Transverse colon (tissue), 4 donors: ENCODE measurements at regions not wholly inside any gene's neighbourhood (a gene's known extent, or its start where the extent isn't known, plus 50 kb on each side); places are given as distances from the start of the nearest gene placed in this dataset.
A peak's percentile ranks its signal among the peaks of the same experiment; 100 is the strongest.

Source experiments
- DNase-seq: peaks from one replicate; pipeline ENCODE4 v3.0.0-alpha.2; 2019
- H3K27ac ChIP-seq, 4 donors: fragments of 200-600 bp; sonication (generic); 2 replicates each; pipeline ENCODE4 v1.5.1; 2016 to 2018; ENCODE audit warnings: inconsistent platforms in 4 of 4
- H3K27me3 ChIP-seq: fragments of 200-600 bp; sonication (generic); 2 replicates; pipeline ENCODE4 v1.5.1; 2017; ENCODE audit warnings: inconsistent platforms
- H3K36me3 ChIP-seq, 4 donors: fragments of 200-600 bp; sonication (generic); 2 replicates each; pipeline ENCODE4 v1.5.1; 2017 to 2019; ENCODE audit warnings: inconsistent platforms in 4 of 4
- H3K4me1 ChIP-seq, 4 donors: fragments of 200-600 bp; sonication (generic); 2 replicates each; pipeline ENCODE4 v1.5.1; 2017 to 2020; ENCODE audit warnings: inconsistent platforms in 4 of 4
- H3K4me3 ChIP-seq, 4 donors: fragments of 200-600 bp; sonication (generic); 1 replicate in 1 of 4; 2 replicates in 3 of 4; pipeline versions ENCODE4 v1.5.1 to v1.6.1; 2017 to 2019; ENCODE audit warnings: inconsistent platforms in 4 of 4
- H3K9me3 ChIP-seq, 2 donors: fragments of 200-600 bp; sonication (generic); 2 replicates each; pipeline ENCODE4 v1.5.1; 2017 to 2019; ENCODE audit warnings: inconsistent platforms in 2 of 2
- EP300 ChIP-seq: sonication (generic); formaldehyde crosslinking; IDR thresholded peaks from one replicate; pipeline ENCODE4 v1.6.1; 2017; ENCODE audit warnings: antibody characterized with exemption, low read depth
- POLR2A ChIP-seq: fragments of 450-650 bp; IDR thresholded peaks from one replicate; pipeline ENCODE4 v1.6.1; 2016; ENCODE audit warnings: antibody characterized with exemption, mild to moderate bottlenecking, moderate library complexity
- POLR2AphosphoS5 ChIP-seq, 3 donors: sonication (generic); formaldehyde crosslinking; IDR thresholded peaks; one replicate each; pipeline ENCODE4 v1.6.1; 2016; ENCODE audit warnings: antibody characterized with exemption in 3 of 3
- WGBS, 2 donors: methylation state at CpG; one replicate each; pipeline ENCODE4 v1.1.5; 2018; ENCODE audit warnings: low coverage in 1 of 2; 5-methylcytosine and 5-hydroxymethylcytosine counted together
- in situ Hi-C, 4 donors: fragments of 200-750 bp; cut with MboI; loops; one replicate each; pipeline versions ENCODE4 v1.15.0 to v1.15.1; 2017; ENCODE audit warnings: low sequenced_read_pairs in 3 of 4, low pct_ligation_motif_present in 1 of 4, low pct_unique_long_range_greater_than_20kb in 1 of 4
- intact Hi-C: fragments of 100-400 bp; cut with DNase I; formaldehyde crosslinking; loops from one replicate; pipeline ENCODE4 v1.15.1; 2023; ENCODE audit warnings: low total_unique reads
- TF ChIP-seq, protein P1 (sequence below), 5 experiments: fragments of 200-600 bp in 3 of 5; fragments of 450-650 bp in 2 of 5; sonication (generic) in 3 of 5; IDR thresholded peaks; 1 replicate in 2 of 5; 2 replicates in 3 of 5; pipeline ENCODE4 v1.5.1; 2016 to 2017; ENCODE audit warnings: antibody characterized with exemption in 5 of 5, inconsistent platforms in 3 of 5, mild to moderate bottlenecking in 2 of 5, moderate library complexity in 1 of 5

DNA sequence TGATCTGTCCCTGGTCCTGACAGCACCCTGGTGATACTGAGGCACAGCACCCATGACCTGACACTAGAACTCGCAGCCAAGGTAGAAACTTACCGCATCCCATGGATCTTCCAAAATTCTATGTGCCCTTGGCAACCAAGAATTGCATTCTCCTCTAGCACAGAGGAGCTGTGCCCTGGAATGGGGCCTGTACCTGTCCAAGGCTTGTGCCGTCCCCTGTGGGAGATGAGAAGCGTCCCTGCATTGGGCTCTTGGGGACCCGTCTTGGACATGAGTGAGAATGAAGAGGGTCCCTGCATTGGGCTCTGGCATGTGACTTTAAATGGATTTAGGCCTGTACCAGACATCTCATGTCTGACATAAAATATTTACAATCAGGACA lies 67.1 kb downstream of the GGTLC2 start:
- Histone ChIP-seq H3K4me3 (no peak overlapping the region), H3K4me1 (no peaks in the 10 kb centered on the region), H3K27ac (no peak overlapping the region), H3K36me3 (no peaks in the 10 kb centered on the region), H3K9me3 (no peaks in the 10 kb centered on the region), H3K27me3 (no peaks in the 10 kb centered on the region)
- no peak for DNase-seq
- WGBS, 2 donors = 92 to 100% methylated on average over 1 to 5 of the region's 5 CpGs
- intact Hi-C loops = no loop called here
- TF ChIP-seq EP300 (no peak), POLR2AphosphoS5 (IDR thresholded peaks at IDR 0.05) (no peak), POLR2A (no peak)
- TF ChIP-seq, protein P1, sequence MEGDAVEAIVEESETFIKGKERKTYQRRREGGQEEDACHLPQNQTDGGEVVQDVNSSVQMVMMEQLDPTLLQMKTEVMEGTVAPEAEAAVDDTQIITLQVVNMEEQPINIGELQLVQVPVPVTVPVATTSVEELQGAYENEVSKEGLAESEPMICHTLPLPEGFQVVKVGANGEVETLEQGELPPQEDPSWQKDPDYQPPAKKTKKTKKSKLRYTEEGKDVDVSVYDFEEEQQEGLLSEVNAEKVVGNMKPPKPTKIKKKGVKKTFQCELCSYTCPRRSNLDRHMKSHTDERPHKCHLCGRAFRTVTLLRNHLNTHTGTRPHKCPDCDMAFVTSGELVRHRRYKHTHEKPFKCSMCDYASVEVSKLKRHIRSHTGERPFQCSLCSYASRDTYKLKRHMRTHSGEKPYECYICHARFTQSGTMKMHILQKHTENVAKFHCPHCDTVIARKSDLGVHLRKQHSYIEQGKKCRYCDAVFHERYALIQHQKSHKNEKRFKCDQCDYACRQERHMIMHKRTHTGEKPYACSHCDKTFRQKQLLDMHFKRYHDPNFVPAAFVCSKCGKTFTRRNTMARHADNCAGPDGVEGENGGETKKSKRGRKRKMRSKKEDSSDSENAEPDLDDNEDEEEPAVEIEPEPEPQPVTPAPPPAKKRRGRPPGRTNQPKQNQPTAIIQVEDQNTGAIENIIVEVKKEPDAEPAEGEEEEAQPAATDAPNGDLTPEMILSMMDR (IDR thresholded peaks at IDR 0.05) = no peak
- in situ Hi-C loops = no loop called here

DNA sequence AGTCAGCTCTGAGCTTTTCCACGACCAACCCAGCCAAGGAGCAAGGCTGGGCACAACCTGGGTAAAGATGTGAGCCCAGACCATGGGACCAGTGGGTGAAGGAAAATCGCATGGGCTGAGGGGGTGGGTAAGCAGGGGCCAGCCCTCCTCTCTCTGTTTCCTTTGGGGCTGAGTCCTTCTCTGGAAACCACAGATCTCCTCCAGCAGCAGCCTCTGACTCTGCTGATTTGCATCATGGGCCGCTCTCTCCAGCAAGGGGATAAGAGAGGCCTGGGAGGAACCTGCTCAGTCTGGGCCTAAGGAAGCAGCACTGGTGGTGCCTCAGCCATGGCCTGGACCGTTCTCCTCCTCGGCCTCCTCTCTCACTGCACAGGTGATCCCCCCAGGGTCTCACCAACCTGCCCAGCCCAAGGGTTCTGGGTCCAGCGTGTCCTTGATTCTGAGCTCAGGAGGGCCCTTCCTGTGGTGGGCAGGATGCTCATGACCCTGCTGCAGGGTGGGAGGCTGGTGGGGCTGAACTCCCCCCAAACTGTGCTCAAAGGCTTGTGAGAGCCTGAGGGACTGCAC lies 67.8 kb downstream of the GGTLC2 start:
- no peak overlapping the region for H3K27ac ChIP-seq
- no peaks in the 10 kb centered on the region for H3K4me1 ChIP-seq
- H3K27me3 ChIP-seq = no peaks in the 10 kb centered on the region
- 67 to 68% methylated on average over 1 to 5 of the region's 6 CpGs for WGBS, 2 donors
- no peak overlapping the region for H3K4me3 ChIP-seq
- intact Hi-C loops = no loop called here
- H3K9me3 ChIP-seq = no peaks in the 10 kb centered on the region
- H3K36me3 ChIP-seq = no peaks in the 10 kb centered on the region
- in situ Hi-C loops = no loop called here
- peak; percentile 26 for DNase-seq
- no peak for TF ChIP-seq POLR2A
- TF ChIP-seq, protein P1 (IDR thresholded peaks at IDR 0.05) = no peak
- TF ChIP-seq EP300 = no peak
- TF ChIP-seq POLR2AphosphoS5 (IDR thresholded peaks at IDR 0.05) = no peak

DNA sequence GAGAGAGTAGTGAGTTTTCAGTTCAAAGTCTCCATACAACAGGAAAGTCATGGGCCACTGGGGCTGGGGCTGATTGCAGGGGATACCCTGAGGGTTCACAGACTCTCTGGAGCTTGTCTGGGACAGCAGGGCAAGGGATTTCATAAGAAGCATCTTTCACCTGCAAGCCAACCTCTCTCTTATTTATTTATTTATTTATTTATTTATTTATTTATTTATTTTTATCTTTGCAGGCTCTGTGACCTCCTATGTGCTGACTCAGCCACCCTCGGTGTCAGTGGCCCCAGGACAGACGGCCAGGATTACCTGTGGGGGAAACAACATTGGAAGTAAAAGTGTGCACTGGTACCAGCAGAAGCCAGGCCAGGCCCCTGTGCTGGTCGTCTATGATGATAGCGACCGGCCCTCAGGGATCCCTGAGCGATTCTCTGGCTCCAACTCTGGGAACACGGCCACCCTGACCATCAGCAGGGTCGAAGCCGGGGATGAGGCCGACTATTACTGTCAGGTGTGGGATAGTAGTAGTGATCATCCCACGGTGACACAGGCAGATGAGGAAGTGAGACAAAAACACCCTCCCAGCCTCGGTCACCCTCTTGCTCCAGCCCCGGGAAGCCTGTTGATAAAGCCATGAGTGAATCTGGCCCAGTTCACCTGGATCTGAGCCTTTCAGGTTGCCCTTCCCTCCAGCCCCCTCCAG lies 68.4 kb downstream of the GGTLC2 start:
- Histone ChIP-seq H3K27ac (no peak overlapping the region), H3K36me3 (no peaks in the 10 kb centered on the region), H3K4me3 (no peak overlapping the region), H3K4me1 (no peaks in the 10 kb centered on the region), H3K27me3 (no peaks in the 10 kb centered on the region), H3K9me3 (no peaks in the 10 kb centered on the region)
- intact Hi-C loops (no loop called here), in situ Hi-C loops (no loop called here)
- DNase-seq = no peak
- TF ChIP-seq POLR2AphosphoS5 (IDR thresholded peaks at IDR 0.05) (no peak), POLR2A (no peak), EP300 (no peak)
- TF ChIP-seq, protein P1 (IDR thresholded peaks at IDR 0.05) = no peak
- 71% methylated on average over 13 of the region's 13 CpGs; no CpG with 5 or more reads in 1 of the 2 donors for WGBS, 2 donors

DNA sequence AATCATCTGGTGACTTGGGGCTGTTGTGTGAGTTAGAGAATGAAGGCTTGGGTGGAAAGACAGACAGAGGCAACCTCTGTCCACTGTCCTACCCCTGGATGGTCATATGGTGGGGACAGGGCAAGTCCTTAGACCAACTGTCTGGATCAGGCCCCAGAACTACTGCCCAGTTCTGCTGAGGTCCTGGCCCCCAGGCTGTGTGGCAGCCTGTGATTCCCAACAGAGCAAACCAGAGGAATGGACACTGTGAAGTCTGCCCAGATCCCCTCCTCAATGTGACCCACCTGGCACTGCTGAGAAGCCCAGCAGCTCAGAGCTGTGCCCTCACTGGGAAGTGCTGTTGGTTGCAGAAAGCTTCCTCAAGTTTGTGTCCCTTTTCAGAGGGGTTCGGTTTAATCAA lies 69.0 kb downstream of the GGTLC2 start:
- Histone ChIP-seq H3K4me1 (no peaks in the 10 kb centered on the region), H3K36me3 (no peaks in the 10 kb centered on the region), H3K27me3 (no peaks in the 10 kb centered on the region), H3K27ac (no peak overlapping the region), H3K9me3 (no peaks in the 10 kb centered on the region), H3K4me3 (no peak overlapping the region)
- DNase-seq = no peak
- WGBS, 2 donors = 79% methylated on average over 1 of the region's 1 CpG; no CpG with 5 or more reads in 1 of the 2 donors
- in situ Hi-C loops (no loop called here), intact Hi-C loops (no loop called here)
- no peak for TF ChIP-seq POLR2AphosphoS5 (IDR thresholded peaks at IDR 0.05)
- no peak for TF ChIP-seq EP300
- TF ChIP-seq POLR2A = no peak
- TF ChIP-seq, protein P1 (IDR thresholded peaks at IDR 0.05) = no peak
